Fibroblast of the aortic adventitia (primary cell): ENCODE measurements at regions not wholly inside any gene's neighbourhood (a gene's known extent, or its start where the extent isn't known, plus 50 kb on each side); places are given as distances from the start of the nearest gene placed in this dataset.

Experiments used
- DNase-seq: peaks from one replicate; pipeline ENCODE4 v3.0.0-alpha.2; 2010; ENCODE audit warnings: low read depth
- H3K4me3 ChIP-seq: 2 replicates; pipeline ENCODE4 v1.5.1; 2011; ENCODE audit warnings: low read depth, mild to moderate bottlenecking, control low read depth, low read length, moderate library complexity
- TF ChIP-seq, protein P1 (sequence below): IDR thresholded peaks from 2 replicates; pipeline ENCODE4 v1.5.1; 2011; ENCODE audit warnings: mild to moderate bottlenecking, low read length, control low read depth, inconsistent platforms; ENCODE audit not compliant: insufficient read depth

DNA sequence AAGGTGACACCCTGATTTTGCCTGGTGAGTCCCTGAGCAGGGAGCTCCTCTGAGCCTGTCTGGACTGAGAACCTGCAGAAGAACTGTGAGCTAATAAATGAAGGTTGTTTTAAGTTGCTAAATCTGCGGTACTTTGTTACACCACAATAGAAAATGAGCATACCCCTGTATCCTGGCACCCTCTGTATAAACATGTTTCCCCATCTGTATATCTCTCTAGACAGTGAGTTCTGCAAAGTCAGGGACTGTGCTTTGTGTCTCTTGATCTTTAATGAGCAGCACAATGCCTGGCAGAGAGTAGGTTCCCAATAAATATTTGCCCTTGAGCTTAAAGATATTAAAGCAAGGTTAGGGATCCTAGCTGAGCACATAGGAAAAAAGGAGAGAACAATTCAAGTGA, 228.8 kb downstream of the OMA1 start:
- DNase-seq, result no peak
- no peak overlapping the region for H3K4me3 ChIP-seq
- TF ChIP-seq, protein P1, sequence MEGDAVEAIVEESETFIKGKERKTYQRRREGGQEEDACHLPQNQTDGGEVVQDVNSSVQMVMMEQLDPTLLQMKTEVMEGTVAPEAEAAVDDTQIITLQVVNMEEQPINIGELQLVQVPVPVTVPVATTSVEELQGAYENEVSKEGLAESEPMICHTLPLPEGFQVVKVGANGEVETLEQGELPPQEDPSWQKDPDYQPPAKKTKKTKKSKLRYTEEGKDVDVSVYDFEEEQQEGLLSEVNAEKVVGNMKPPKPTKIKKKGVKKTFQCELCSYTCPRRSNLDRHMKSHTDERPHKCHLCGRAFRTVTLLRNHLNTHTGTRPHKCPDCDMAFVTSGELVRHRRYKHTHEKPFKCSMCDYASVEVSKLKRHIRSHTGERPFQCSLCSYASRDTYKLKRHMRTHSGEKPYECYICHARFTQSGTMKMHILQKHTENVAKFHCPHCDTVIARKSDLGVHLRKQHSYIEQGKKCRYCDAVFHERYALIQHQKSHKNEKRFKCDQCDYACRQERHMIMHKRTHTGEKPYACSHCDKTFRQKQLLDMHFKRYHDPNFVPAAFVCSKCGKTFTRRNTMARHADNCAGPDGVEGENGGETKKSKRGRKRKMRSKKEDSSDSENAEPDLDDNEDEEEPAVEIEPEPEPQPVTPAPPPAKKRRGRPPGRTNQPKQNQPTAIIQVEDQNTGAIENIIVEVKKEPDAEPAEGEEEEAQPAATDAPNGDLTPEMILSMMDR, result no peak

DNA sequence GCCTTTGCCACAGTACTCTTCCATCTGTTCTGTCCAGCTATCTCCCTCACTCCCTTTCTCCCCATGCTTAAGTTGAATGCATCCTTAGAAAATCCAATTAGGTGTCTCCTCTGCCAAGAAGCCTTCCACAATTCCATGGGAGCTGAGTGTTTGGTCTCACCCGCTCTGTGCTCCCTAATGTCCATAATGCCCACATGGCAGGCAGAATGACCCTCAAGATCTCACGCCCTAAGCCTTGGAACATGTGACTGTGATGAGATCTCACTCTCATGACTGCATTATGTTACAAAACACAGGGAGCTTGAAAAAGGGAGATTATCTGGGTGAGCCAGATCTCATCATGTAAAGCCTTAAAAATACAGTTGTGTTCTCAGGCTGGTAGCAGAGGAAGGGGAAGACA, 229.4 kb downstream of the OMA1 start:
- no peak overlapping the region for H3K4me3 ChIP-seq
- TF ChIP-seq, protein P1, result no peak
- DNase-seq, result no peak

DNA sequence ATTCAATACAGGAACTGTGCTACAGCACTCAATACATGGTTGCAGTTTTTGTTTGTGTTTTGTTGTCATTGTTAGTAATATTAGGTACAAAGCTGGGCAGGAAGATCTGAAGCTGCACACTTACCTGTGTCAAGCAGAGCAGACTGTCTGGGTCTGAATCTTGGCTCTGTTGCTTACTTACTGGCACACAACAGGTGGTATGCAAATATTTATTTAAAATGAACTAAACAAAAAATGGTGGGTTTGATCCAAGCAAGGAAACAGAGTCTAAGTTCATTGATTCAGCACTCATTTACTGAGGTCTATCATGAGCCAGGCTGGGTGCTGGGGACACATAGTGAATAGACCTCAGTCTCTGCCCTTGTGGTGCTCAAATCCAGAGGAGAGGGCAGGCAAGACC, 230.4 kb downstream of the OMA1 start:
- TF ChIP-seq, protein P1, result no peak
- DNase-seq, result no peak
- no peak overlapping the region for H3K4me3 ChIP-seq

DNA sequence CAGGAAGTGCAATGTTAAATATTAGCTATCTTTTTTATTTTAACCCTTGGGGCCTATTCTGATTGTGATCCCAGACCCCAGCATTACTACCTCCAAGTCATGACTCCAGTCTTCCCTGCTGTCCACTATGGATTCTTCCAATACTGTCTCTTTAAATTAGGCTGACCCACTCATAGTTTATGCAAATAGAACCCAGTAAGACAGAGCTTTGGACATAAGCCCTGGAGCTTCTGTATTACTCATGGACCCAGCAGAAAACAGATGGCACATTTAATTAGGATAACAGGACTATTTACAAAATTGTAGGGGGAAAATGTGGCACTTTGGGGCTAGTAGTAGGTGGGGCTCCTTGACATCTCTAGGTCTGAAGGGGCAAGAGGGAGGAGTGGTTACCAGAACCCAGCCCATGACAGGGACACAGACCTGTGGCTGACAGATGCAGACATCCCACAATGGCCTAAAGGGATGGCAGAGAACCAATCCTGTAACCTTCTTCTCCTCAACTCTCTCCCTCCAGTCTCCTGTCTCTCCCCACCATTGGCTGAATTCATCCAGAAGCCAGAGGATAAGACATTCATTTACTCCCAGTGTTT, 233.5 kb downstream of the OMA1 start:
- TF ChIP-seq, protein P1, result no peak
- H3K4me3 ChIP-seq, result no peak overlapping the region
- no peak for DNase-seq

DNA sequence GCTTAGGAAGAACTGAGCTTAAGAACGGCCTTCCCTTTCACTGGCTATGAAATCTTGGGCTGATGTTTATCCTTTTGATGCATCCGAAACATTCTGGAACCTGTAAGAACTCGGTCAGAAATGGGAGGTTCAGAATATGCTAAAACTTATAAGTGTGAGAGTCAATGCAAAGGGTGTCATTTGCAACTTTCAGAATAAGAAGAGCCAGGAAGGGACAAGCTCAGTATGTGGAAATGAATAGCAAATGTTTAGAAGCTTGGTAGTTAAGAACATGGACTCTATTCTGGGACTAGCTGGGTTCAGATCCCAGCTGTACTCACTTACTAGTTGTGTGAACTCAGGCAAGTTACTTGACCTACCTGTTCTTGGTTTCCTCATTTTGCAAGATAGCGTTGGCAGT, 234.1 kb downstream of the OMA1 start:
- no peak overlapping the region for H3K4me3 ChIP-seq
- TF ChIP-seq, protein P1, result no peak
- DNase-seq, result no peak

DNA sequence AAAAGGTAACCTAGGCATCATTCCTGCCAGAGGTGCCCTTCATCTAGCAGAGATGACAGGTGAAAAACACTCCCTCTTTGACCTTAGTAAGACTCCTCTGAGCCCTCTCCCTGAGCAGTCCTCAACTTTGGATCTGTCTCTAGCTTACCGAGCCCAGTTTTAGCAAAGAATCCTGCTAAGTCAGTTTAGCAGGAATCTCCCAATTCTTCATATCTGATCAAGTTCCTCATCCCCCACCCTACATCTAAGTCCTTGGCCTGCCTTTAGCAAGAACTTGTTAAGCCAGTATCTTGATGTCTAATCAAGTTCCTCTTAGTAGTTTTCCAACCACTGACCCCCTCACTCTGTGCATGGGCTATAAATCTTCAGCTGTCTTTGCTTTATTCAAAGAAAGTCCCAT, 235.6 kb downstream of the OMA1 start:
- TF ChIP-seq, protein P1, result no peak
- DNase-seq, result no peak
- H3K4me3 ChIP-seq, result no peak overlapping the region

DNA sequence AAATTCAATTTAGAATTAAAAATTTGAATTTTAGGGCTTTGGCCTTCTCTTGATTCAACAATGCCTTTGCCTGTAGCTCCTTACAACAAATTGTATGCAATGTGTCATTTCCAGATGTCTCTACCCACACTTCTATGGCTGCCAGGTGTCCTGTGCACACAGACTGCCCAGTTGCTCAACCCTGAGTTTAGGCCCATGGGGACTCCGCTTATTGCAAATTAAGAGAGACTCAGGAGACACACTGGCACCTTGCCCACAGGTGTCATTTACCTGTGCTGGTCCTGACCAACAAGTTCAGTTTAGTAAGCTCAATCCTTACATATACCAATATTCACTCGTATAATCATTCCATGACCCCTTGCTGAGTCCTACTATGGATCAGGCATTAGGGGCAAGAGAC, 236.1 kb downstream of the OMA1 start:
- no peak for DNase-seq
- H3K4me3 ChIP-seq, result no peak overlapping the region
- TF ChIP-seq, protein P1, result no peak
